DOHH2 (cell line): ENCODE measurements at regions not wholly inside any gene's neighbourhood (a gene's known extent, or its start where the extent isn't known, plus 50 kb on each side); places are given as distances from the start of the nearest gene placed in this dataset.

ENCODE experiments used
- CTCF ChIP-seq: fragments of 200-600 bp; sonication (generic); IDR thresholded peaks from one replicate; pipeline ENCODE4 v1.5.1; 2014; ENCODE audit warnings: antibody characterized with exemption, mild to moderate bottlenecking, low read depth, low read length; ENCODE audit not compliant: poor library complexity, severe bottlenecking
- EZH2phosphoT487 ChIP-seq: fragments of 200-600 bp; sonication (generic); IDR thresholded peaks from 2 replicates; pipeline ENCODE4 v1.6.1; 2017; ENCODE audit warnings: borderline replicate concordance, mild to moderate bottlenecking, antibody characterized with exemption, low read length, moderate library complexity, mixed read lengths

GRCh38 chr3:10665592-10665991 is 150.4 kb upstream of the SLC6A11 start:
- TF ChIP-seq CTCF (no peak), EZH2phosphoT487 (no peak)
